Spleen (tissue), 11 donors: ENCODE measurements at regions not wholly inside any gene's neighbourhood (a gene's known extent, or its start where the extent isn't known, plus 50 kb on each side); places are given as distances from the start of the nearest gene placed in this dataset.

Experiments
- DNase-seq: peaks from one replicate; pipeline ENCODE4 v3.0.0-alpha.2; 2020
- H3K27ac ChIP-seq, 8 donors: fragments of 200-600 bp; sonication (generic) in 7 of 8; 1 replicate in 4 of 8; 2 replicates in 4 of 8; pipeline versions ENCODE4 v1.5.0 to v1.8.0; 2016 to 2021; ENCODE audit warnings: inconsistent platforms in 4 of 8, mild to moderate bottlenecking in 4 of 8, moderate library complexity in 1 of 8
- H3K27me3 ChIP-seq, 7 donors: fragments of 200-600 bp; sonication (generic) in 6 of 7; replicated peaks in 1 of 7; 1 replicate in 4 of 7; 2 replicates in 3 of 7; pipeline versions ENCODE4 v1.5.0 to v1.8.0; 2016 to 2021; ENCODE audit warnings: inconsistent platforms in 3 of 7, mild to moderate bottlenecking in 1 of 7
- H3K36me3 ChIP-seq, 6 donors: fragments of 200-600 bp; sonication (generic) in 5 of 6; 1 replicate in 4 of 6; 2 replicates in 2 of 6; pipeline versions ENCODE4 v1.5.0 to v1.8.0; 2016 to 2021; ENCODE audit warnings: inconsistent platforms in 2 of 6
- H3K4me1 ChIP-seq, 6 donors: fragments of 200-600 bp; sonication (generic) in 5 of 6; 1 replicate in 3 of 6; 2 replicates in 3 of 6; pipeline versions ENCODE4 v1.5.0 to v1.8.0; 2016 to 2021; ENCODE audit warnings: inconsistent platforms in 3 of 6
- H3K4me3 ChIP-seq, 8 donors: fragments of 200-600 bp; sonication (generic) in 7 of 8; 1 replicate in 4 of 8; 2 replicates in 4 of 8; pipeline versions ENCODE4 v1.5.0 to v1.8.0; 2016 to 2021; ENCODE audit warnings: inconsistent platforms in 4 of 8, mild to moderate bottlenecking in 4 of 8, moderate library complexity in 2 of 8
- H3K9me3 ChIP-seq, 8 donors: fragments of 200-600 bp; sonication (generic) in 7 of 8; 1 replicate in 4 of 8; 2 replicates in 4 of 8; pipeline versions ENCODE4 v1.5.0 to v1.8.0; 2016 to 2021; ENCODE audit warnings: inconsistent platforms in 4 of 8
- POLR2A ChIP-seq, 3 donors: fragments of 450-650 bp; IDR thresholded peaks; one replicate each; pipeline ENCODE4 v1.5.1; 2017; ENCODE audit warnings: antibody characterized with exemption in 3 of 3, mild to moderate bottlenecking in 1 of 3
- POLR2AphosphoS5 ChIP-seq, 3 donors: sonication (generic); formaldehyde crosslinking; IDR thresholded peaks; one replicate each; pipeline ENCODE4 v1.5.1; 2017; ENCODE audit warnings: antibody characterized with exemption in 3 of 3
- WGBS, 5 donors: extraction: QIAGEN DNeasy Blood & Tissue Kit in 3 of 5; methylation state at CpG; one replicate each; pipeline versions ENCODE4 v1.1.5 to v1.1.7; 2013 to 2018; 5-methylcytosine and 5-hydroxymethylcytosine counted together
- intact Hi-C: fragments of 100-400 bp; cut with DNase I; formaldehyde crosslinking; loops from one replicate; pipeline ENCODE4 v1.15.0; 2023; ENCODE audit warnings: low total_unique reads
- TF ChIP-seq, protein P1 (sequence below), 11 experiments: fragments of 200-600 bp in 7 of 11; fragments of 450-650 bp in 4 of 11; sonication (generic) in 4 of 11; IDR thresholded peaks in 8 of 11; conservative IDR thresholded peaks in 3 of 11; 1 replicate in 7 of 11; 2 replicates in 4 of 11; pipeline versions ENCODE4 v1.4.0 to v1.8.0; 2016 to 2021; ENCODE audit warnings: antibody characterized with exemption in 11 of 11, inconsistent platforms in 4 of 11, mild to moderate bottlenecking in 1 of 11
- donor health status: healthy with polysubstance abuse.
- donor health status: DM: no; HTN: no; CAD: no; lungs with moderate emphysema.
- donor health status: DM: no; HTN: no; CAD: no.
- donor health status: Bipolar disorder and iron deficiency.
- donor health status: healthy.
- donor health status: DM: no; HTN: no; CAD: no.
- donor health status: DM: yes; HTN: yes; CAD: no.

DNA sequence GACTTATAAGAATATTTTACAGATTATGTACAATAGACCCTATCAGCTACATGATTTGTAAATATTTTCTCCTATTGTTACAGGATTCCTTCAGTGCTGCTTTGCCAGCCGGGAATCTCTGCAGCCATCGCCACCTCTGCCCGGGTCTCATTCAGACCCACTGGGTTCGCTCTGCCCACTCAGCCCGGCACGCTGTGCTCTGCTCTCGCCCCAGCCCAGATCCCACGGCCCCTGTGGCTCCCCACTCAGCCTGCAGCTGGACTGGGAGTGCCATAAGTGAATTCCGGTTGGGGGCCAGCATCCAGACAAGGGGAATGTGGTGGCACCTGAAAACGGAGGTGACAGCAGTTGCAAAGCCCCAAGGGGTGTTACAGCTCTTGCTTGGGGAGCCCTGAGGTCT is 71.8 kb downstream of the NPAP1 start:
- Histone ChIP-seq H3K4me3 (no peak overlapping the region), H3K36me3 (no peaks in the 10 kb centered on the region), H3K27ac (no peak overlapping the region), H3K4me1 (no peaks in the 10 kb centered on the region), H3K27me3 (peaks cover 0 to 9% (median 0%) of the 10 kb centered on the region in 7 donors), H3K9me3 (peaks cover 0 to 45% (median 21%) of the 10 kb centered on the region in 8 donors)
- TF ChIP-seq, protein P1, sequence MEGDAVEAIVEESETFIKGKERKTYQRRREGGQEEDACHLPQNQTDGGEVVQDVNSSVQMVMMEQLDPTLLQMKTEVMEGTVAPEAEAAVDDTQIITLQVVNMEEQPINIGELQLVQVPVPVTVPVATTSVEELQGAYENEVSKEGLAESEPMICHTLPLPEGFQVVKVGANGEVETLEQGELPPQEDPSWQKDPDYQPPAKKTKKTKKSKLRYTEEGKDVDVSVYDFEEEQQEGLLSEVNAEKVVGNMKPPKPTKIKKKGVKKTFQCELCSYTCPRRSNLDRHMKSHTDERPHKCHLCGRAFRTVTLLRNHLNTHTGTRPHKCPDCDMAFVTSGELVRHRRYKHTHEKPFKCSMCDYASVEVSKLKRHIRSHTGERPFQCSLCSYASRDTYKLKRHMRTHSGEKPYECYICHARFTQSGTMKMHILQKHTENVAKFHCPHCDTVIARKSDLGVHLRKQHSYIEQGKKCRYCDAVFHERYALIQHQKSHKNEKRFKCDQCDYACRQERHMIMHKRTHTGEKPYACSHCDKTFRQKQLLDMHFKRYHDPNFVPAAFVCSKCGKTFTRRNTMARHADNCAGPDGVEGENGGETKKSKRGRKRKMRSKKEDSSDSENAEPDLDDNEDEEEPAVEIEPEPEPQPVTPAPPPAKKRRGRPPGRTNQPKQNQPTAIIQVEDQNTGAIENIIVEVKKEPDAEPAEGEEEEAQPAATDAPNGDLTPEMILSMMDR (IDR thresholded peaks at IDR 0.05 in 8 of 11, conservative IDR thresholded peaks at IDR 0.05 in 3 of 11): no peak
- no peak for TF ChIP-seq POLR2A (IDR thresholded peaks at IDR 0.05)
- no peak for TF ChIP-seq POLR2AphosphoS5 (IDR thresholded peaks at IDR 0.05)
- DNase-seq: no peak
- intact Hi-C loops: no loop called here
- 80 to 87% (median 82%) methylated on average over 9 to 10 of the region's 10 CpGs for WGBS, 5 donors

DNA sequence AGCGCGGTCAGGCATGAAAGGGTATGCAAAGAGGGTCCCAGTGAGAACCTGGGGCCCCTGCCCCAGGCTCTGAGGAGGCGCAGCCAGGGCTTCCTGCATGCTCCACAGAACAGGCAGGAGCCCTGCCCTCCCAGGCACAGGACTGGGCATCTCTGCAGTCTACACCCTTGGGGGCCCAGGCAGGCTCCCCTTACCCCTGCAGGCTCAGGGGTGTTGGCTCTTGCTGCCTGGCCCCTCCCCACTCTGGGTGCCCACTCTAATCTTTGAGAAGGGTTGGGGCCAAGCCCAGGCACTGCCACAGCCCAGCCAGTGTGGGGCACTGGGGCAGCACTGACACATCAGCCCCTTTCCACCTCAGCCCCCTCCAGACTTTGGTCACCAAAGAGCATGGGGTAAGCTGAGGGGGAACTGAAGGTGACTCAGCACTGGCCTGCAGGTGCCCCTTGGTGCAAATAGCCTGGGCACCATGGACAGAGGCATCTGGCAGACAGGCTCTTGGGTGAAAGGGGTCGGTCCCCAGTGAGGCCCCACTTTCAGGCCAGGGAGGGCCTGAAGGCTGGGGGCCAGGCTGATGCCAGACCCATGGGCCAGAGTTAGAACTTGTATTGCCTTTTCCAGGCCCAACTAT is 73.4 kb downstream of the NPAP1 start:
- no peak for TF ChIP-seq POLR2A (IDR thresholded peaks at IDR 0.05)
- TF ChIP-seq, protein P1 (IDR thresholded peaks at IDR 0.05 in 8 of 11, conservative IDR thresholded peaks at IDR 0.05 in 3 of 11): no peak
- TF ChIP-seq POLR2AphosphoS5 (IDR thresholded peaks at IDR 0.05): no peak
- Histone ChIP-seq H3K36me3 (no peaks in the 10 kb centered on the region), H3K4me1 (no peaks in the 10 kb centered on the region), H3K9me3 (peaks cover 0 to 39% (median 21%) of the 10 kb centered on the region in 8 donors), H3K27ac (no peak overlapping the region), H3K4me3 (no peak overlapping the region), H3K27me3 (peaks cover 0 to 9% (median 0%) of the 10 kb centered on the region in 7 donors)
- WGBS, 5 donors: 81 to 91% (median 85%) methylated on average over 4 of the region's 4 CpGs
- DNase-seq: no peak
- intact Hi-C loops: no loop called here

DNA sequence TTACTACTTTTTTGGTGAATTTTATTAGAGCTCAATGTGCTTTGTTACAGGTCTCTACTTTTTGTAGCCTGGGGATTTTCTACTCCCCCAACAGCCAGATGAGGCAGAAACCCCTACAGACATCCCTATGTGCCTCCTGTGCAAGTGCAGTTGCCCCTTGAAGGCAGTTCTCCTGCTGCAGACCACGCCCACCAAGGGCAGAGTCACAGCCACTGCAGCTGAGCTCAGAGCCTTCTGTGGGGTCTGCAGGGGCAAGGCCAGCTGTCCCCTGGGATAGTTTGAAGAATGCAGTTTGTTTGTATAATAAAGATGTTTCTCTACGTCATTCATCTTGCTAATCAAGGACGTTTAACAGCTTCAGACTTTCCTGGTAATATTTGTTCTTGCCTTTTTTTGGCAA is 76.8 kb downstream of the NPAP1 start:
- TF ChIP-seq POLR2AphosphoS5 (IDR thresholded peaks at IDR 0.05) (no peak), POLR2A (IDR thresholded peaks at IDR 0.05) (no peak)
- TF ChIP-seq, protein P1 (IDR thresholded peaks at IDR 0.05 in 8 of 11, conservative IDR thresholded peaks at IDR 0.05 in 3 of 11): no peak

DNA sequence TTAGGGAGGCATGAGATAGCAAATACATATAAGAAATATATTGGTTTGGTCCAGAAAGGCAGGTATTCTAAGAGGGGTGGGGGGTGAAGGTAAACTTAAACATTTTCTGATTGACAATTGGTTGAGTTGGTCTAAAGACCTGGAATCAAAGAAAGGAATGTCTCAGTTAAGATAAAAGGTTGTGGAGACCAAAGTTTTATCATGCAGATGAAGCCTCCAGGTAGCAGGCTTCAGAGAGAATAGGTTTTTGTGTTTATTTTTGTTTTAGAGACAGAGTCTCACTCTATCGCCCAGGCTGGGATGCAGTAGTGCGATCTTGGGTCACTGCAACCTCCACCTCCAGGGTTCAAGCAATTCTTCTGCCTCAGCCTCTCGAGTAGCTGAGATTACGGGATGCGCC is 80.5 kb downstream of the NPAP1 start:
- Histone ChIP-seq H3K4me3 (no peak overlapping the region), H3K27ac (no peak overlapping the region), H3K27me3 (no peaks in the 10 kb centered on the region), H3K36me3 (no peaks in the 10 kb centered on the region), H3K4me1 (no peaks in the 10 kb centered on the region), H3K9me3 (peaks cover 0 to 16% (median 0%) of the 10 kb centered on the region in 8 donors)
- intact Hi-C loops: no loop called here
- 82 to 95% (median 91%) methylated on average over 5 of the region's 5 CpGs for WGBS, 5 donors
- DNase-seq: no peak
- TF ChIP-seq POLR2A (IDR thresholded peaks at IDR 0.05): no peak
- TF ChIP-seq, protein P1 (IDR thresholded peaks at IDR 0.05 in 8 of 11, conservative IDR thresholded peaks at IDR 0.05 in 3 of 11): no peak
- no peak for TF ChIP-seq POLR2AphosphoS5 (IDR thresholded peaks at IDR 0.05)

More for the DNA sequence above, 76.8 kb downstream of the NPAP1 start:
- Histone ChIP-seq H3K36me3 (no peaks in the 10 kb centered on the region), H3K27ac (no peak overlapping the region), H3K4me1 (no peaks in the 10 kb centered on the region), H3K27me3 (peaks cover 0 to 9% (median 0%) of the 10 kb centered on the region in 7 donors), H3K9me3 (peaks cover 0 to 43% (median 22%) of the 10 kb centered on the region in 8 donors), H3K4me3 (no peak overlapping the region)
- DNase-seq: no peak
- WGBS, 5 donors: 43 to 63% (median 55%) methylated on average over 3 of the region's 3 CpGs
- intact Hi-C loops: no loop called here
